ENCODE measurements at regions not wholly inside any gene's neighbourhood (a gene's known extent, or its start where the extent isn't known, plus 50 kb on each side); places are given as distances from the start of the nearest gene placed in this dataset.

GRCh38 chr9:14515571-14516198 is 177.5 kb downstream of the ZDHHC21 start (continued):
- TF ChIP-seq REST (IDR thresholded peaks at IDR 0.05; ENCODE audit: low read depth, low read length), result no peak
- 0 out of 2 replicates have a peak, but pooled peaks have one; percentile 40 for TF ChIP-seq RFX5 (IDR thresholded peaks at IDR 0.05; ENCODE audit: low read length)
- no peak for TF ChIP-seq MEF2A (IDR thresholded peaks at IDR 0.05; ENCODE audit: borderline replicate concordance, low read depth)
- no peak for TF ChIP-seq MAX (IDR thresholded peaks at IDR 0.05; ENCODE audit: low read depth)
- no peak for TF ChIP-seq TAF1 (IDR thresholded peaks at IDR 0.05; ENCODE audit: borderline replicate concordance, low read depth, low read length)
- TF ChIP-seq CTCF (IDR thresholded peaks at IDR 0.05), result no peak
- no peak for TF ChIP-seq GABPA (IDR thresholded peaks at IDR 0.05; ENCODE audit: low read depth)
- no peak for TF ChIP-seq FOXJ3 (CRISPR knock-in tag; IDR thresholded peaks at IDR 0.05)
- no peak for TF ChIP-seq RXRA (IDR thresholded peaks at IDR 0.05; ENCODE audit: borderline replicate concordance, low read depth)
- peak; percentile 32; the same call in 1 of the 2 replicates for TF ChIP-seq MXI1 (IDR thresholded peaks at IDR 0.05; ENCODE audit: low read depth, low read length)
- no peak for TF ChIP-seq USF1 (IDR thresholded peaks at IDR 0.05; ENCODE audit: borderline replicate concordance, low read depth)
- TF ChIP-seq EZH2phosphoT487 (IDR thresholded peaks at IDR 0.05; ENCODE audit: borderline replicate concordance, low read depth), result no peak
- TF ChIP-seq TCF12 (IDR thresholded peaks at IDR 0.05), result no peak
- TF ChIP-seq YY1 (IDR thresholded peaks at IDR 0.05; ENCODE audit: low read depth), result no peak
- peak; percentile 39 for TF ChIP-seq RAD21 (IDR thresholded peaks at IDR 0.05; ENCODE audit: low read length)
- TF ChIP-seq POLR2AphosphoS5 (IDR thresholded peaks at IDR 0.05; ENCODE audit: low read depth, low read length), result no peak
- TF ChIP-seq JUND (IDR thresholded peaks at IDR 0.05), result no peak
- TF ChIP-seq ELF1 (IDR thresholded peaks at IDR 0.05), result no peak
